ENCODE measurements at regions not wholly inside any gene's neighbourhood (a gene's known extent, or its start where the extent isn't known, plus 50 kb on each side); places are given as distances from the start of the nearest gene placed in this dataset.
"Not testable (repeated sequence)": the region's sequence is repeated elsewhere in the genome, so short reads cannot be mapped to it uniquely, and the experiment has no call there.

GRCh38 chr1:818618-819291 is 105.0 kb upstream of the SAMD11 start:
- H3K4me3 ChIP-seq = no peak overlapping the region
- no peak overlapping the region for H3K27ac ChIP-seq
- no peak for TF ChIP-seq Cebpa-rat (IDR thresholded peaks at IDR 0.05)

GRCh38 chr1:820962-821361 is 102.8 kb upstream of the SAMD11 start:
- Histone ChIP-seq H3K9ac (no peak overlapping the region), H3K4me2 (no peak overlapping the region), H3K36me3 (peaks cover 0 to 21% (median 7%) of the 10 kb centered on the region in 11 experiments; a peak in 5 of 22 replicates), H3K27ac (no peak overlapping the region), H3K4me3 (no peak overlapping the region), H3K27me3 (no peaks in the 10 kb centered on the region), H3K9me3 (replicated peaks in 1 of 11) (no peaks in the 10 kb centered on the region), H3K4me1 (peaks cover 5 to 34% (median 8%) of the 10 kb centered on the region in 10 experiments; a peak in 17 of 20 replicates), H4K20me1 (peaks cover 6 to 56% (median 42%) of the 10 kb centered on the region in 11 experiments; a peak in 18 of 22 replicates)
- no peak for TF ChIP-seq Cebpa-rat (IDR thresholded peaks at IDR 0.05)

More at GRCh38 chr1:818618-819291, 105.0 kb upstream of the SAMD11 start:
- Histone ChIP-seq H3K4me2 (no peak overlapping the region), H3K9ac (no peak overlapping the region), H3K36me3 (peaks cover 0 to 21% (median 7%) of the 10 kb centered on the region in 11 experiments; a peak in 5 of 22 replicates), H3K27me3 (no peaks in the 10 kb centered on the region), H4K20me1 (peaks cover 6 to 52% (median 40%) of the 10 kb centered on the region in 11 experiments; a peak in 18 of 22 replicates), H3K9me3 (replicated peaks in 1 of 11) (no peaks in the 10 kb centered on the region), H3K4me1 (peaks cover 0 to 20% (median 2%) of the 10 kb centered on the region in 10 experiments; a peak in 5 of 20 replicates)

- not testable (repeated sequence) for H3K36me3 ChIP-seq; H3K9me3 ChIP-seq (replicated peaks in 1 of 11); H3K27me3 ChIP-seq
- Histone ChIP-seq H3K4me3 (peak overlapping the region; percentile 61 to 76 (median 72)), H3K9ac (peak overlapping the region; percentile 79 to 92 (median 86)), H3K4me1 (peaks cover 7 to 21% (median 14%) of the 10 kb centered on the region in 10 experiments; a peak in 18 of 20 replicates), H3K4me2 (peak overlapping the region; percentile 63 to 82 (median 75)), H4K20me1 (peaks cover 0 to 21% (median 18%) of the 10 kb centered on the region in 11 experiments; a peak in 18 of 22 replicates), H3K27ac (peak overlapping the region; percentile 80 to 91 (median 85))
These were observed 96.9 kb upstream of the SAMD11 start for GRCh38 chr1:826808-827207.

- Histone ChIP-seq H3K4me3 (peak overlapping the region; percentile 61 to 76 (median 72)), H3K36me3 (peaks cover 0 to 13% (median 9%) of the 10 kb centered on the region in 11 experiments; a peak in 19 of 22 replicates), H3K4me1 (peaks cover 7 to 21% (median 14%) of the 10 kb centered on the region in 10 experiments; a peak in 18 of 20 replicates), H3K4me2 (peak overlapping the region; percentile 63 to 82 (median 75); a peak in 17 of 22 replicates), H3K9ac (peak overlapping the region; percentile 79 to 92 (median 86)), H4K20me1 (peaks cover 0 to 21% (median 12%) of the 10 kb centered on the region in 11 experiments; a peak in 18 of 22 replicates), H3K27ac (peak overlapping the region; percentile 80 to 91 (median 85))
- H3K27me3 ChIP-seq; H3K9me3 ChIP-seq (replicated peaks in 1 of 11): not testable (repeated sequence)
These were observed 96.3 kb upstream of the SAMD11 start for GRCh38 chr1:827211-828063.

- H4K20me1 ChIP-seq; H3K27ac ChIP-seq; H3K4me3 ChIP-seq; H3K9me3 ChIP-seq (replicated peaks in 1 of 11); H3K9ac ChIP-seq; H3K27me3 ChIP-seq: not testable (repeated sequence)
- Histone ChIP-seq H3K36me3 (peaks cover 0 to 29% (median 22%) of the 10 kb centered on the region in 11 experiments; a peak in 19 of 22 replicates), H3K4me1 (peaks cover 7 to 21% (median 14%) of the 10 kb centered on the region in 10 experiments; a peak in 18 of 20 replicates), H3K4me2 (peak overlapping the region in 4 of 11 experiments; percentile 18 to 46 (median 28); a peak in 4 of 22 replicates)
These were observed 94.4 kb upstream of the SAMD11 start for GRCh38 chr1:829324-829723.

GRCh38 chr1:829932-830331 is 93.8 kb upstream of the SAMD11 start:
- peaks cover 0 to 29% (median 22%) of the 10 kb centered on the region in 11 experiments; a peak in 19 of 22 replicates for H3K36me3 ChIP-seq
- H3K27ac ChIP-seq; H3K27me3 ChIP-seq; H3K4me3 ChIP-seq; H4K20me1 ChIP-seq; H3K9me3 ChIP-seq (replicated peaks in 1 of 11); H3K9ac ChIP-seq: not testable (repeated sequence)
- H3K4me2 ChIP-seq = peak overlapping the region in 1 of 11 experiments; percentile 18; a peak in 1 of 22 replicates
- peaks cover 7 to 21% (median 12%) of the 10 kb centered on the region in 10 experiments; a peak in 18 of 20 replicates for H3K4me1 ChIP-seq

- H3K36me3 ChIP-seq = peaks cover 0 to 29% (median 22%) of the 10 kb centered on the region in 11 experiments; a peak in 19 of 22 replicates
- H3K27me3 ChIP-seq; H4K20me1 ChIP-seq; H3K9ac ChIP-seq; H3K4me2 ChIP-seq; H3K4me3 ChIP-seq; H3K27ac ChIP-seq; H3K9me3 ChIP-seq (replicated peaks in 1 of 11): not testable (repeated sequence)
- H3K4me1 ChIP-seq = peaks cover 3 to 18% (median 6%) of the 10 kb centered on the region in 10 experiments; a peak in 18 of 20 replicates
These were observed 93.0 kb upstream of the SAMD11 start for GRCh38 chr1:830750-831149.

GRCh38 chr1:831522-831921 is 92.2 kb upstream of the SAMD11 start:
- Histone ChIP-seq H3K36me3 (peaks cover 0 to 29% (median 22%) of the 10 kb centered on the region in 11 experiments; a peak in 19 of 22 replicates), H3K27me3 (no peaks in the 10 kb centered on the region), H3K9ac (no peak overlapping the region), H3K27ac (no peak overlapping the region), H4K20me1 (peaks cover 0 to 9% (median 0%) of the 10 kb centered on the region in 11 experiments; a peak in 1 of 22 replicates), H3K4me1 (peaks cover 0 to 16% (median 6%) of the 10 kb centered on the region in 10 experiments; a peak in 11 of 20 replicates), H3K4me2 (no peak overlapping the region), H3K9me3 (replicated peaks in 1 of 11) (no peaks in the 10 kb centered on the region), H3K4me3 (no peak overlapping the region)
- no peak for TF ChIP-seq Cebpa-rat (IDR thresholded peaks at IDR 0.05)

- peaks cover 0 to 22% (median 10%) of the 10 kb centered on the region in 10 experiments; a peak in 16 of 20 replicates for H3K4me1 ChIP-seq
- H3K4me3 ChIP-seq = no peak overlapping the region
- peaks cover 0 to 29% (median 22%) of the 10 kb centered on the region in 11 experiments; a peak in 19 of 22 replicates for H3K36me3 ChIP-seq
- no peak overlapping the region for H3K27ac ChIP-seq
- TF ChIP-seq Cebpa-rat (IDR thresholded peaks at IDR 0.05) = no peak
- no peaks in the 10 kb centered on the region for H3K27me3 ChIP-seq
- peaks cover 0 to 9% (median 0%) of the 10 kb centered on the region in 11 experiments; a peak in 1 of 22 replicates for H4K20me1 ChIP-seq
- no peaks in the 10 kb centered on the region for H3K9me3 ChIP-seq (replicated peaks in 1 of 11)
- H3K4me2 ChIP-seq = no peak overlapping the region
- H3K9ac ChIP-seq = no peak overlapping the region
These were observed 91.6 kb upstream of the SAMD11 start for GRCh38 chr1:832136-832535.

- H3K4me2 ChIP-seq; H3K9me3 ChIP-seq (replicated peaks in 1 of 11); H3K27me3 ChIP-seq; H3K9ac ChIP-seq; H3K4me3 ChIP-seq; H3K27ac ChIP-seq: not testable (repeated sequence)
- Histone ChIP-seq H4K20me1 (peaks cover 0 to 12% (median 0%) of the 10 kb centered on the region in 11 experiments; a peak in 1 of 22 replicates), H3K36me3 (peaks cover 0 to 29% (median 22%) of the 10 kb centered on the region in 11 experiments; a peak in 19 of 22 replicates), H3K4me1 (peaks cover 9 to 33% (median 21%) of the 10 kb centered on the region in 10 experiments)
These were observed 90.5 kb upstream of the SAMD11 start for GRCh38 chr1:833226-833625.

- H3K4me2 ChIP-seq; H3K27ac ChIP-seq; H3K4me3 ChIP-seq; H3K9ac ChIP-seq; H3K9me3 ChIP-seq (replicated peaks in 1 of 11); H3K27me3 ChIP-seq: not testable (repeated sequence)
- peaks cover 0 to 11% (median 0%) of the 10 kb centered on the region in 11 experiments; a peak in 1 of 22 replicates for H4K20me1 ChIP-seq
- H3K36me3 ChIP-seq = peaks cover 0 to 29% (median 22%) of the 10 kb centered on the region in 11 experiments; a peak in 19 of 22 replicates
- peaks cover 12 to 44% (median 38%) of the 10 kb centered on the region in 10 experiments for H3K4me1 ChIP-seq
These were observed 88.2 kb upstream of the SAMD11 start for GRCh38 chr1:835509-835908.

- peak overlapping the region in 4 of 11 experiments; percentile 10 to 53 (median 34); a peak in 3 of 22 replicates for H3K9ac ChIP-seq
- H3K4me1 ChIP-seq = peaks cover 21 to 64% (median 56%) of the 10 kb centered on the region in 10 experiments
- not testable (repeated sequence) for H3K9me3 ChIP-seq (replicated peaks in 1 of 11); H3K27me3 ChIP-seq
- H4K20me1 ChIP-seq = 0 out of 22 replicates have a peak, but pooled peaks cover 0 to 15% (median 0%) of the 10 kb centered on the region in 11 experiments
- H3K4me2 ChIP-seq = peak overlapping the region; percentile 62 to 91 (median 75)
- peak overlapping the region in 5 of 11 experiments; percentile 27 to 36 (median 32); a peak in 5 of 22 replicates for H3K27ac ChIP-seq
- H3K36me3 ChIP-seq = peaks cover 0 to 20% (median 10%) of the 10 kb centered on the region in 11 experiments; a peak in 15 of 22 replicates
- 0 out of 20 replicates have a peak overlapping the region, but pooled peaks of 1 of the 10 experiments have one; percentile 14 for H3K4me3 ChIP-seq
These were observed 86.1 kb upstream of the SAMD11 start for GRCh38 chr1:837601-838000.
